KMS-11 (cell line): ENCODE measurements at regions not wholly inside any gene's neighbourhood (a gene's known extent, or its start where the extent isn't known, plus 50 kb on each side); places are given as distances from the start of the nearest gene placed in this dataset.

Experiments used
- H2AFZ ChIP-seq: fragments of 200-600 bp; sonication (generic); 2 replicates; pipeline ENCODE4 v1.6.1; 2016; ENCODE audit warnings: antibody characterized with exemption, mixed run types, low read depth
- H3K27ac ChIP-seq: fragments of 200-600 bp; sonication (generic); 2 replicates; pipeline ENCODE4 v1.6.1; 2016; ENCODE audit warnings: mild to moderate bottlenecking, mixed run types
- H3K27me3 ChIP-seq: fragments of 200-600 bp; sonication (generic); 2 replicates; pipeline ENCODE4 v1.6.1; 2017; ENCODE audit warnings: mild to moderate bottlenecking, low read depth, mixed run types, moderate library complexity; ENCODE audit not compliant: insufficient read depth
- H3K36me3 ChIP-seq: fragments of 200-600 bp; sonication (generic); 2 replicates; pipeline ENCODE4 v1.6.1; 2017; ENCODE audit warnings: mild to moderate bottlenecking, mixed run types; ENCODE audit not compliant: insufficient read depth
- H3K4me1 ChIP-seq: fragments of 200-600 bp; sonication (generic); 2 replicates; pipeline ENCODE4 v1.6.1; 2016; ENCODE audit warnings: mild to moderate bottlenecking, low read depth, mixed run types; ENCODE audit not compliant: poor library complexity, severe bottlenecking
- H3K4me2 ChIP-seq: fragments of 200-600 bp; sonication (generic); 2 replicates; pipeline ENCODE4 v1.7.0; 2016; ENCODE audit warnings: mild to moderate bottlenecking, mixed run types
- H3K4me3 ChIP-seq: fragments of 200-600 bp; sonication (generic); IDR thresholded peaks from 2 replicates; pipeline ENCODE4 v1.6.1; 2017; ENCODE audit warnings: low read depth, low read length, mixed read lengths; ENCODE audit not compliant: insufficient read depth
- H3K79me2 ChIP-seq: fragments of 200-600 bp; sonication (generic); 2 replicates; pipeline ENCODE4 v1.6.1; 2016; ENCODE audit warnings: low read depth, mixed run types; ENCODE audit not compliant: insufficient read depth
- H3K9ac ChIP-seq: fragments of 200-600 bp; sonication (generic); 2 replicates; pipeline ENCODE4 v1.6.1; 2016; ENCODE audit warnings: mild to moderate bottlenecking, mixed run types
- H4K20me1 ChIP-seq: fragments of 200-600 bp; sonication (generic); 2 replicates; pipeline ENCODE4 v1.6.1; 2016; ENCODE audit warnings: mild to moderate bottlenecking, mixed run types; ENCODE audit not compliant: insufficient read depth
- TF ChIP-seq, protein P1 (sequence below): fragments of 200-600 bp; sonication (generic); conservative IDR thresholded peaks from 2 replicates; pipeline ENCODE4 v1.6.1; 2017; ENCODE audit warnings: low read depth, mild to moderate bottlenecking, antibody characterized with exemption, low read length, moderate library complexity, mixed read lengths

DNA sequence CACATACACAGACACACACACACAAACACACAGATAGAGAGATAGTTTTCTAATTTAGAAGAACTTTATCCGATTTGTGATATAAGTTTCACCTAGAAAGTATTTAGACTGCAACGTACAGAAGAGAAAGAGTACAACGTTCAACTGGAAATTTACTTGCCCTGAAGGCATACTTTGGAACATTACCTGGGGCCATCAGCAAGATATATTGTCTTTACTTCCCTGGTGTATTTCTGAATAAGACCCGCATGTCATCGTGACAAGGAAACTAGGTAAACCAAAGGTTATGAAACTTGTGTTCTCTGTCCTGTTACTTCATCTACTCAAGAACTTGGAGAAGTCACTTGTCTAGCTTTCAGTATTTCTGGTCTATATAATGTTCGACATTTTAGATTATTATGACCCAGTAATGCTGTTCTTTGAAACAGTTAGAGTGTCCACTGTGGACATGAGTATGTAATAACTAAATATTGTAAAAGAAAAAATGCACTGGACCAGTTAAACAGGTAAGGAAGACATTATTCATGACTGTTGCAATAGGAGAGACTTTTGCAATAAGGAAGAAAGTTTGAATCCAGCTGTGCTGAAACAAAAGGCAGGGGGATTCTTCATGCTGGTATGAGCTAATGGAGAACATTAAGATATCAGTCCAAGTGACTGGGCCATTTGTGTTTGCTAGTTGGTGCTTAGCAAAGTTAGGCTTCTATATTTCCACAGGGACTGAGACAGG lies 1791.1 kb downstream of the MAT2B start:
- Histone ChIP-seq H3K36me3 (no peaks in the 10 kb centered on the region), H3K9ac (no peak overlapping the region), H3K4me1 (no peaks in the 10 kb centered on the region), H3K4me2 (no peak overlapping the region), H3K79me2 (no peaks in the 10 kb centered on the region), H4K20me1 (no peaks in the 10 kb centered on the region), H2AFZ (no peak overlapping the region), H3K27me3 (no peaks in the 10 kb centered on the region), H3K27ac (no peak overlapping the region), H3K4me3 (no peak overlapping the region)
- TF ChIP-seq, protein P1, sequence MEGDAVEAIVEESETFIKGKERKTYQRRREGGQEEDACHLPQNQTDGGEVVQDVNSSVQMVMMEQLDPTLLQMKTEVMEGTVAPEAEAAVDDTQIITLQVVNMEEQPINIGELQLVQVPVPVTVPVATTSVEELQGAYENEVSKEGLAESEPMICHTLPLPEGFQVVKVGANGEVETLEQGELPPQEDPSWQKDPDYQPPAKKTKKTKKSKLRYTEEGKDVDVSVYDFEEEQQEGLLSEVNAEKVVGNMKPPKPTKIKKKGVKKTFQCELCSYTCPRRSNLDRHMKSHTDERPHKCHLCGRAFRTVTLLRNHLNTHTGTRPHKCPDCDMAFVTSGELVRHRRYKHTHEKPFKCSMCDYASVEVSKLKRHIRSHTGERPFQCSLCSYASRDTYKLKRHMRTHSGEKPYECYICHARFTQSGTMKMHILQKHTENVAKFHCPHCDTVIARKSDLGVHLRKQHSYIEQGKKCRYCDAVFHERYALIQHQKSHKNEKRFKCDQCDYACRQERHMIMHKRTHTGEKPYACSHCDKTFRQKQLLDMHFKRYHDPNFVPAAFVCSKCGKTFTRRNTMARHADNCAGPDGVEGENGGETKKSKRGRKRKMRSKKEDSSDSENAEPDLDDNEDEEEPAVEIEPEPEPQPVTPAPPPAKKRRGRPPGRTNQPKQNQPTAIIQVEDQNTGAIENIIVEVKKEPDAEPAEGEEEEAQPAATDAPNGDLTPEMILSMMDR = no peak

DNA sequence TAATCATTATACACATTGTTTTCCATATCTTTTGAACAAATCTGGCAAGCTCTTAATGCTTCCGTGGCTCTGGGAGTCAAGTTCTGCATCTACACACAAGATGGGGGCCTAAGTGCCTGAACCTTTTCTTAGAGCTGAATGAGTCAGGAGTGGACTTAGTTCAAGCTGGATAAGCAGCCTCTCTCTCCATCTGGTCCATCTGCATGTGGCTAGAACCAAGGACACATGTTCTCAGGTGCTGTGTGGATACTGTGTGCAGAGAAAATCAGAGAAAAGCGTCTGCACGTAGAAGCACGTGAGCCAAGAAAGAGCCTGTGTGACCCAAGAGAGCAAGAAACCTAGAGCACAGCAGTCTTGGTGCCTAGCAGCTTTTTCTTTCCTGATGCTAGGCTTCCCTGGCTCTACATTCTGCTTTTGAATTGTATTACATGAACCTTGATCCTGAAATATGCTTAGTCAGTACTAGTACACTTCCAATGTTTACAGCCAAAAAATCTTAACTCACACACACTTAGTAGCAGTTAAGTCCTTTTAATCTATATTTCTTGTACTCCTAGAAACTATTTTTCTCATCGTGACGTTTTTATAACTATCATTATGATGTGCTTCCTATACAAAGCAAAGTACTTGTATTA lies 1798.9 kb downstream of the MAT2B start:
- Histone ChIP-seq H3K4me2 (no peak overlapping the region), H4K20me1 (no peaks in the 10 kb centered on the region), H3K9ac (no peak overlapping the region), H3K4me1 (no peaks in the 10 kb centered on the region), H3K4me3 (no peak overlapping the region), H3K27ac (no peak overlapping the region), H3K27me3 (no peaks in the 10 kb centered on the region), H3K36me3 (no peaks in the 10 kb centered on the region), H3K79me2 (no peaks in the 10 kb centered on the region), H2AFZ (no peak overlapping the region)
- TF ChIP-seq, protein P1 = no peak

DNA sequence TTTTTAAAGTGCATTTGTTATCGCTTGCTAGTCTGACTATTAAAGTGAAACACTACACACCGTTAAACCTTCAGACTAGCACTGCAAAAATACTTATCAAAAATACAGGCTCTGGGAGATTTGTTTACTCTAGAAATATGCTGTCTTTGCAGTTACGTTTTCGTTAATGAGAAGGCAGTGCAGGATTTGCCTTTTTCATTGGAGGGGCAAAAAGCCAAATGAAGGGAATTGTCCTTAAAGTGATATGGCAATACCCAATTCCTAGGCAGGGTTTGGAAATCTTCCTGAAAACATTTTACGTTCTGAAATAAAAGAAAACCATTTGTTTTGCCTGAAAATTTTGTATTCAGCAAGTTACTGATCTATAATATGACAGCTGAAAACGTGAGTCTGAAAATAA lies 1800.2 kb downstream of the MAT2B start:
- no peaks in the 10 kb centered on the region for H4K20me1 ChIP-seq
- H2AFZ ChIP-seq = no peak overlapping the region
- H3K4me1 ChIP-seq = no peaks in the 10 kb centered on the region
- H3K79me2 ChIP-seq = no peaks in the 10 kb centered on the region
- H3K27ac ChIP-seq = no peak overlapping the region
- H3K9ac ChIP-seq = no peak overlapping the region
- TF ChIP-seq, protein P1 = no peak
- no peaks in the 10 kb centered on the region for H3K27me3 ChIP-seq
- H3K36me3 ChIP-seq = no peaks in the 10 kb centered on the region
- no peak overlapping the region for H3K4me2 ChIP-seq
- H3K4me3 ChIP-seq = no peak overlapping the region

DNA sequence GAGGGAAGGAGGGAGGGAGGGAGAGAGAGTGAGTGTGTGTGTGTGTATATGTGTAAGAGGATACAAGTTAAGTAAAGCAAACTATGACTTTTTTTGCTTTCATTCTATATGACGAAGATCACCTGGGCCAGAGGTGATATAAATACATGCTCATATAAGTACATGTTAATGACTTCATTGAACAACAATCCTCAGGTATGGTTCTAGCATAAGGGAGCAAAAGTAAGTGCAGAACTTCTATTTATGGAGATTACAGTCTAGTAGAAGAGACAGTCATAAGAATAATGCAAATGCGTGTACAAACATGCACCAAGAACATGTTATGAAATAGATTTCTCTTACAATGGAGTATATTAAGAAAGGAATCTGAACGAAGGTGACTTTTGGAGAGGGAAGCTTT lies 1804.0 kb downstream of the MAT2B start:
- H3K9ac ChIP-seq = no peak overlapping the region
- H3K4me1 ChIP-seq = no peaks in the 10 kb centered on the region
- H3K27me3 ChIP-seq = no peaks in the 10 kb centered on the region
- no peak overlapping the region for H2AFZ ChIP-seq
- no peaks in the 10 kb centered on the region for H3K36me3 ChIP-seq
- no peak overlapping the region for H3K27ac ChIP-seq
- H3K79me2 ChIP-seq = no peaks in the 10 kb centered on the region
- TF ChIP-seq, protein P1 = no peak
- no peak overlapping the region for H3K4me2 ChIP-seq
- no peaks in the 10 kb centered on the region for H4K20me1 ChIP-seq
- H3K4me3 ChIP-seq = no peak overlapping the region
